ENCODE measurements at regions not wholly inside any gene's neighbourhood (a gene's known extent, or its start where the extent isn't known, plus 50 kb on each side); places are given as distances from the start of the nearest gene placed in this dataset.

DNA sequence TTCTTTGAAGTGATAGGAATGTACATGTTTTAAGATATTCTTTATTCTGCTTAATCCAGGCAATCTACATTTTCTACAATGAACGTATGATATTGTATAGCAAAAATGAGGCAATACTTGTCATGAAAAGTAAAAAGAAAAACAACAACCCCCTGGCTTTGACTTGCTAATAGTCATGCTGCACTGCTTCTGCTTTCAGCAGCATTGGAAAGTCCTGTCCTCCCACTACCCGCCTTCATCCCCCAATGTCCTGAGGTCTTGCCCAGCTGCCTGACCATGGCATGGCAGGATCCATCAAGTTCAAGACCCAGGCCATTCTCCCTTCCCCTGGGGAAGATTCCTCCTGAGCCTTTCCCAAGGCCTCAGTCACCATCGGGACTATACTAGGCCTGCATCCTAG is 156.5 kb downstream of the SH3BGRL2 start:
- TF ChIP-seq, protein P1, sequence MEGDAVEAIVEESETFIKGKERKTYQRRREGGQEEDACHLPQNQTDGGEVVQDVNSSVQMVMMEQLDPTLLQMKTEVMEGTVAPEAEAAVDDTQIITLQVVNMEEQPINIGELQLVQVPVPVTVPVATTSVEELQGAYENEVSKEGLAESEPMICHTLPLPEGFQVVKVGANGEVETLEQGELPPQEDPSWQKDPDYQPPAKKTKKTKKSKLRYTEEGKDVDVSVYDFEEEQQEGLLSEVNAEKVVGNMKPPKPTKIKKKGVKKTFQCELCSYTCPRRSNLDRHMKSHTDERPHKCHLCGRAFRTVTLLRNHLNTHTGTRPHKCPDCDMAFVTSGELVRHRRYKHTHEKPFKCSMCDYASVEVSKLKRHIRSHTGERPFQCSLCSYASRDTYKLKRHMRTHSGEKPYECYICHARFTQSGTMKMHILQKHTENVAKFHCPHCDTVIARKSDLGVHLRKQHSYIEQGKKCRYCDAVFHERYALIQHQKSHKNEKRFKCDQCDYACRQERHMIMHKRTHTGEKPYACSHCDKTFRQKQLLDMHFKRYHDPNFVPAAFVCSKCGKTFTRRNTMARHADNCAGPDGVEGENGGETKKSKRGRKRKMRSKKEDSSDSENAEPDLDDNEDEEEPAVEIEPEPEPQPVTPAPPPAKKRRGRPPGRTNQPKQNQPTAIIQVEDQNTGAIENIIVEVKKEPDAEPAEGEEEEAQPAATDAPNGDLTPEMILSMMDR (conservative IDR thresholded peaks at IDR 0.05; ENCODE audit: low read depth, low read length) = no peak
- no peak for TF ChIP-seq EZH2 (IDR thresholded peaks at IDR 0.05; ENCODE audit: borderline replicate concordance, low read depth, low read length, poor library complexity, severe bottlenecking)

Measured in A673 (cell line).